GM12878 (cell line): ENCODE measurements at regions not wholly inside any gene's neighbourhood (a gene's known extent, or its start where the extent isn't known, plus 50 kb on each side); places are given as distances from the start of the nearest gene placed in this dataset.

Experiments
- BRCA1 ChIP-seq: IDR thresholded peaks from 2 replicates; pipeline ENCODE4 v1.6.1; 2011; ENCODE audit warnings: low read depth, low read length, improper control_type of control experiment
- CTCF ChIP-seq, 3 experiments: IDR thresholded peaks in 2 of 3; conservative IDR thresholded peaks in 1 of 3; 2 replicates each; pipeline ENCODE4 v1.5.1; 2011; ENCODE audit warnings: low read depth in 3 of 3, low read length in 3 of 3, mild to moderate bottlenecking in 3 of 3, control low read depth in 2 of 3, moderate library complexity in 2 of 3, inconsistent platforms in 1 of 3, mixed read lengths in 1 of 3; ENCODE audit not compliant: control insufficient read depth in 2 of 3, insufficient read depth in 1 of 3; ENCODE audit errors: extremely low read depth in 1 of 3
- EP300 ChIP-seq, 2 experiments: fragments of 150-350 bp in 1 of 2; IDR thresholded peaks; 2 replicates each; pipeline ENCODE4 v1.6.1; 2011 to 2012; ENCODE audit warnings: low read depth in 2 of 2, low read length in 2 of 2, borderline replicate concordance in 1 of 2, improper control_type of control experiment in 1 of 2, inconsistent platforms in 1 of 2; ENCODE audit not compliant: control insufficient read depth in 1 of 2
- MXI1 ChIP-seq: fragments of 150-350 bp; IDR thresholded peaks from 2 replicates; pipeline ENCODE4 v1.6.1; 2011; ENCODE audit warnings: low read depth, mild to moderate bottlenecking, inconsistent platforms, low read length, improper control_type of control experiment
- NRF1 ChIP-seq: conservative IDR thresholded peaks from 2 replicates; pipeline ENCODE4 v1.6.1; 2011; ENCODE audit warnings: mild to moderate bottlenecking, low read depth, low read length, improper control_type of control experiment
- POLR2A ChIP-seq: IDR thresholded peaks from 2 replicates; pipeline ENCODE4 v1.6.1; 2011; ENCODE audit warnings: low read depth, mild to moderate bottlenecking, low read length
- RB1 ChIP-seq: fragments of 450-650 bp; formaldehyde crosslinking; IDR thresholded peaks from 2 replicates; pipeline ENCODE4 v1.6.1; 2017; ENCODE audit warnings: mild to moderate bottlenecking, borderline replicate concordance
- REST ChIP-seq: IDR thresholded peaks from 2 replicates; pipeline ENCODE4 v1.6.1; 2012; ENCODE audit warnings: mild to moderate bottlenecking, low read depth, low read length

- TF ChIP-seq CTCF (IDR thresholded peaks at IDR 0.05 in 2 of 3, conservative IDR thresholded peaks at IDR 0.05 in 1 of 3; ENCODE audit: control insufficient read depth in 2 of 3, extremely low read depth in 1 of 3, insufficient read depth in 1 of 3, low read depth in 3 of 3, low read length in 3 of 3) (no peak), BRCA1 (no peak), POLR2A (no peak), EP300 (IDR thresholded peaks at IDR 0.05; ENCODE audit: borderline replicate concordance in 1 of 2, control insufficient read depth in 1 of 2, low read depth in 2 of 2, low read length in 2 of 2) (no peak), REST (no peak), NRF1 (no peak), RB1 (no peak), MXI1 (no peak)
These were observed 141.1 kb upstream of the ITGB1 start for GRCh38 chr10:33098951-33099663.
